GM23338 (cell line): ENCODE measurements at regions not wholly inside any gene's neighbourhood (a gene's known extent, or its start where the extent isn't known, plus 50 kb on each side); places are given as distances from the start of the nearest gene placed in this dataset. TPM values are rescaled to one million over a fixed set of nuclear protein-coding genes. Genes with fewer than 3 reads are reported as not detected.
A peak's percentile ranks its signal among the peaks of the same experiment; 100 is the strongest.
"Not testable (repeated sequence)": the region's sequence is repeated elsewhere in the genome, so short reads cannot be mapped to it uniquely, and the experiment has no call there.

Experiments used
- ATAC-seq: fragments of 200-7000 bp; cut with Tn5 transposase; 3 replicates; pipeline ENCODE4 v1.9.1; 2020
- DNase-seq: peaks from one replicate; pipeline ENCODE4 v3.0.0-alpha.2; 2015; ENCODE audit warnings: low spot score
- H2AFZ ChIP-seq: fragments of 200-600 bp; sonication (generic); 2 replicates; pipeline ENCODE4 v1.8.0; 2016; ENCODE audit warnings: antibody characterized with exemption, mild to moderate bottlenecking, moderate library complexity
- H3F3A ChIP-seq: fragments of 200-600 bp; sonication (generic); replicated peaks from 2 replicates; pipeline ENCODE4 v1.8.0; 2017; ENCODE audit warnings: antibody characterized with exemption, mixed run types, low read depth
- H3K27ac ChIP-seq: fragments of 200-600 bp; sonication (generic); 2 replicates; pipeline ENCODE4 v1.6.1; 2016; ENCODE audit warnings: low read depth
- H3K27me3 ChIP-seq: fragments of 200-600 bp; sonication (generic); 2 replicates; pipeline ENCODE4 v1.8.0; 2016; ENCODE audit warnings: mild to moderate bottlenecking, mixed run types, moderate library complexity; ENCODE audit not compliant: insufficient read depth
- H3K36me3 ChIP-seq: fragments of 200-600 bp; sonication (generic); 2 replicates; pipeline ENCODE4 v1.8.0; 2016; ENCODE audit warnings: mild to moderate bottlenecking; ENCODE audit not compliant: insufficient read depth
- H3K4me1 ChIP-seq: fragments of 200-600 bp; sonication (generic); 2 replicates; pipeline ENCODE4 v1.8.0; 2016; ENCODE audit warnings: mild to moderate bottlenecking, moderate library complexity; ENCODE audit not compliant: insufficient read depth
- H3K4me2 ChIP-seq: fragments of 200-600 bp; sonication (generic); 2 replicates; pipeline ENCODE4 v1.7.1; 2017; ENCODE audit warnings: mixed run types
- H3K4me3 ChIP-seq: fragments of 200-600 bp; sonication (generic); 2 replicates; pipeline ENCODE4 v1.6.1; 2016; ENCODE audit warnings: mixed run types
- H3K79me2 ChIP-seq: fragments of 200-600 bp; sonication (generic); replicated peaks from 2 replicates; pipeline ENCODE4 v1.8.0; 2017; ENCODE audit warnings: mild to moderate bottlenecking; ENCODE audit not compliant: insufficient read depth
- H3K9me2 ChIP-seq: fragments of 200-600 bp; sonication (generic); 2 replicates; pipeline ENCODE4 v1.8.0; 2017; ENCODE audit not compliant: insufficient read depth
- H4K20me1 ChIP-seq: fragments of 200-600 bp; sonication (generic); replicated peaks from 2 replicates; pipeline ENCODE4 v1.8.0; 2017; ENCODE audit warnings: mild to moderate bottlenecking; ENCODE audit not compliant: insufficient read depth
- H3K27ac Mint-ChIP-seq: 2 replicates; pipeline ENCODE4 v1.8.0; 2020; ENCODE audit warnings: inconsistent platforms, mild to moderate bottlenecking, moderate library complexity, mixed read lengths
- H3K27me3 Mint-ChIP-seq: 3 replicates; pipeline ENCODE4 v1.8.0; 2022; ENCODE audit warnings: low read depth, mild to moderate bottlenecking, moderate library complexity, mixed read lengths, inconsistent platforms; ENCODE audit not compliant: insufficient read depth, poor library complexity
- H3K36me3 Mint-ChIP-seq: 3 replicates; pipeline ENCODE4 v1.8.0; 2021; ENCODE audit warnings: low read depth, mild to moderate bottlenecking, inconsistent platforms, moderate library complexity, mixed read lengths
- H3K4me1 Mint-ChIP-seq: 3 replicates; pipeline ENCODE4 v1.8.0; 2020; ENCODE audit warnings: mild to moderate bottlenecking, inconsistent platforms, mixed read lengths
- H3K4me3 Mint-ChIP-seq: 3 replicates; pipeline ENCODE4 v1.8.0; 2021; ENCODE audit warnings: moderate library complexity, mild to moderate bottlenecking, inconsistent platforms, mixed read lengths
- H3K9me3 Mint-ChIP-seq: 3 replicates; pipeline ENCODE4 v1.8.0; 2020; ENCODE audit warnings: moderate library complexity, mild to moderate bottlenecking, inconsistent platforms, mixed read lengths
- CTCF ChIP-seq, 2 experiments: fragments of 200-600 bp in 1 of 2; sonication (generic) in 1 of 2; conservative IDR thresholded peaks; 2 replicates each; pipeline versions ENCODE4 v1.5.1 to v1.6.1; 2016 to 2017; ENCODE audit warnings: antibody characterized with exemption in 2 of 2, low read depth in 2 of 2, mild to moderate bottlenecking in 2 of 2, moderate library complexity in 1 of 2
- small RNA-seq: library from RNA; depleted of rRNA; stranded (forward); fragments of <200 nt; gene quantifications from one replicate; pipeline ENCODE3, GENCODE V24; 2014; ENCODE audit warnings: low replicate concordance

- H3K4me3 Mint-ChIP-seq, H3F3A ChIP-seq, H3K4me1 Mint-ChIP-seq, H3K27me3 ChIP-seq, H3K36me3 ChIP-seq, H4K20me1 ChIP-seq, H3K4me3 ChIP-seq, H3K27me3 Mint-ChIP-seq, H3K4me1 ChIP-seq, H3K27ac Mint-ChIP-seq, H3K36me3 Mint-ChIP-seq, H3K79me2 ChIP-seq, H3K9me2 ChIP-seq, H3K4me2 ChIP-seq, H2AFZ ChIP-seq, H3K9me3 Mint-ChIP-seq, H3K27ac ChIP-seq: not testable (repeated sequence)
- ATAC-seq (peak; percentile 47; the same call in 2 of the 3 replicates), DNase-seq (peak; percentile 21)
- TF ChIP-seq CTCF (conservative IDR thresholded peaks at IDR 0.05; ENCODE audit: low read depth in 2 of 2): peak; percentile 47 to 52
These were observed 516.6 kb upstream of the TGIF2LX start for GRCh38 chrX:89405148-89405547.

- not testable (repeated sequence) for H3K79me2 ChIP-seq, H3K27ac Mint-ChIP-seq, H3F3A ChIP-seq, H3K27me3 ChIP-seq, H3K4me1 ChIP-seq, H3K9me2 ChIP-seq, H3K27me3 Mint-ChIP-seq, H3K9me3 Mint-ChIP-seq, H3K36me3 Mint-ChIP-seq, H3K36me3 ChIP-seq, H3K4me3 Mint-ChIP-seq, H3K4me3 ChIP-seq, H3K4me1 Mint-ChIP-seq, ATAC-seq, H3K4me2 ChIP-seq, H4K20me1 ChIP-seq, H2AFZ ChIP-seq, H3K27ac ChIP-seq, DNase-seq
These were observed 504.8 kb upstream of the TGIF2LX start for GRCh38 chrX:89416930-89417329.

GRCh38 chrX:89432652-89433231 is 489.0 kb upstream of the TGIF2LX start:
- not testable (repeated sequence) for H3K4me1 ChIP-seq, H3K9me3 Mint-ChIP-seq, H3K9me2 ChIP-seq, H4K20me1 ChIP-seq, H3K4me3 ChIP-seq, H3K4me3 Mint-ChIP-seq, H3K4me1 Mint-ChIP-seq, H3K27me3 ChIP-seq, H3F3A ChIP-seq, H3K79me2 ChIP-seq, H3K27me3 Mint-ChIP-seq, H3K36me3 Mint-ChIP-seq, H3K27ac ChIP-seq, H3K36me3 ChIP-seq, H2AFZ ChIP-seq, H3K4me2 ChIP-seq
- peak; percentile 99 for ATAC-seq
- H3K27ac Mint-ChIP-seq: peak overlapping the region; percentile 81; the same call in 1 of the 2 replicates
- DNase-seq: peak; percentile 55

Small RNA genes lying in the stretch of these regions (small RNA-seq; reads per million reads assigned to genes)
- gene SRIP2: not detected
